GM18505 (cell line): ENCODE measurements at regions not wholly inside any gene's neighbourhood (a gene's known extent, or its start where the extent isn't known, plus 50 kb on each side); places are given as distances from the start of the nearest gene placed in this dataset.

Experiments used
- ATAC-seq: cut with Tn5 transposase; IDR thresholded peaks from one replicate; pipeline ENCODE4 v1.9.1; 2021; ENCODE audit not compliant: unreplicated experiment
- POLR2A ChIP-seq: IDR thresholded peaks from 4 replicates; pipeline ENCODE4 v1.6.1; 2011; ENCODE audit warnings: borderline replicate concordance; ENCODE audit not compliant: insufficient read depth, insufficient read length; ENCODE audit errors: extremely low read depth

DNA sequence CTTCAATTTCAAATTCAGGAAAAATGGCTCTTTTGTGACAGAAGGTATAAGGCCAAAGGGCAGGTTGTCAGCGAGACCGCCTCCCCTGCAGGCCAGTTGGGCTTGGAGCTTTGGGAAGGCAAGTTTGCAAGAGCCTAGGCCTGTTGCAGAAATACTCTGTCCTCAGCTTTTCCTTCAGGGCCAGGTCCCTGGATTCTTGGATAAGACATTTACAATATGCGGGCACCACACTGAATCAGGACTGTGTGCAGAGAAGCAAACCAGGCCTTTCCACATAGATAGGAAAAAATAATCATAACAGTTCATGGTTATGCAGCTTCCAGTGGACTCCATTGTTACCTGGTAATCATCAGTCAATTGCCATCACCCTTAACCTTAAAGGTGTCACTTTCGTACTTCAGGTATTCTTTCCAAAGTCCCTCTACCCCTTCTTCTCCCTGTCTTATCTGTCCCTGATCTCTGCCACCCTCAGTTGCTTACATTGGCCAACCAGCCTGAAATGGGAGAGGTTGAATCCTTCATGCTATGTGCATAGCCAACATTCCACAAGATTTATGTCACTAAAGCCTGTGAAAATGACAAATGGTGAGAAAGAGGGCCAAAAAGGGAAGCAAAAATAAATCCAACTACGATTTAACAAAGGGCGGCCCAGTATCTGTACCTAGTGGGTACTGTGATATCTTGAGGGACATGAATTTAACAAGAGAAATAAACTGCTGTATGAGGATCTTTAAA lies 304.5 kb upstream of the NFE2L3 start:
- ATAC-seq = no peak
- TF ChIP-seq POLR2A = no peak

GRCh38 chr7:25849500-25850184 lies 302.4 kb upstream of the NFE2L3 start:
- ATAC-seq = no peak
- no peak for TF ChIP-seq POLR2A

GRCh38 chr7:25850216-25850615 lies 301.8 kb upstream of the NFE2L3 start:
- ATAC-seq = no peak
- no peak for TF ChIP-seq POLR2A

GRCh38 chr7:25850735-25851134 lies 301.3 kb upstream of the NFE2L3 start:
- no peak for ATAC-seq
- TF ChIP-seq POLR2A = no peak

DNA sequence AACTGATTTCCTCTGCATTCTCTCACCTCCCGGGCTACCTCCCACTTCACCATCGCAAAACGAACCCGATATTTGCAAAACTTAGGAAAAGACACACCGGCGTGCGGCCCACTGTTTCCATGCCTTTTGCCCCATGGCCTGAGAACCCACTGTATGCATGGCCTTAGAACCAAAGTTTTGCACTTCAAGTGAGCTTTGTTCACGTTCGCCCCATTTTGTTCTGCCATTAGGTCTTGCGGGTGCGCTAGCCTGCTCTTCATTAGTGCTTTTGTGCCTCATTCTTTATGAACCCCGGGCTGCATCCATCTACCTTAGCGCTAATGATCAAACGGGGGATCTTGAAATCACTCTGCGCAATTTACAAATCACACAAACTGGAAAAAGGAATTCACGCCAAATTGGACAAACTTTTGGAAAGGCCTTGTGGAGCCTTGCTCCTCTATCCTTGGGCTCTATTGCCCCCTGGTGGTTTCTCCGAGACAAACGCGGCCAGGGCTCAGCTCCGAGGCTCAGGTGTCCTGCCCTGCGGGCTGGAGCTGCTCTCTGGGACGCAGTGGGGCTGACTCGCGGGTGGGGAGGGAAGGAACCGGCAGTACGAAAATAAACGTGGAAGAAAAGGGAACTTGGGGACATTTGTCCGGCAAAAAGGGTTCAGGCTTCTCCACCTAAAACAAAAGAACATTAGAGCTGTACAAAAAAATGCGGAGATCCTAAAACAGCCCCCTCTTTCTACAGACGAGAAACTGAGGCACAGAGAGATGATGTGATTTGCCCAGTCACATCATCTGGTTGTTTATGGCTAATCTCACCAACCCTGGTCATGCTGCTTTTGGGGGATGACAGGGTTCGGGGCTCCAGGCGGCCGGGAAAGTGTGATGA lies 300.4 kb upstream of the NFE2L3 start:
- TF ChIP-seq POLR2A = no peak
- no peak for ATAC-seq

DNA sequence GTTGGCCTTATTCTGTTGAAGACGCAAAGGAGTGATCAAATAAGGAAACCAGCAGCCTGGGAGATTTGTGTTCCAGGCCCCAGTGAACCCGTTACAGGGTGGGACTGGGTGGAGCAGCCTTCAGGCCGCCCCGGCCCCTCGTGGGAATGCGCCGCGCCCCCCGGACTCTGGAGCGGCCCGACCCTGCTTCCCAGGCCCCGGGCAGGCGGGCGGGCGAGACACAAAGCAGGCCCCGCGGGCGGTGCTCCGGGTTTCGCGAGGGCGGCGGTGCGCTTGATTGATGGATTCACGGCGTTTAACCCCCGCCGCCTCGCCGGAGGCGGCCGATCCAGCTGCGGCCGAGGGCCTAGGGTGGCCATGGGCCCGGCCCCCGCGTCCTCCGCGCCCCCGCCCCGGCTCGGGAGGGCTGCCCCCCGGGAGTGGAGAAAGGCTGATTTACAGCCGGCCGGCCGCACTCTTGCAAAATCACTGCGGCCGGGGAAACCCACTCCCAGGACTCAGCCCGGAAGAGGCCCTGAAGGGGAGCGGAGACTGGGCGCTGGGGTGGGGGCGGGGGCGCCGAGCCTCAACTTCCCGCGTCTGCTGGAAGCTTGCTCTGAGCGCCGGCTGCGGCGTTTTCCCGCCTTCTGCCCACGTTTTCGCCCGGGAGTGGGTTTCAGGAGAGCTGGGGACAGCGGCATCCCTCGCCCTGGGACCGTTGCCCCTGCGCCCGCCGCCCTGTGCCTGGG lies 299.6 kb upstream of the NFE2L3 start:
- TF ChIP-seq POLR2A = no peak
- no peak for ATAC-seq

DNA sequence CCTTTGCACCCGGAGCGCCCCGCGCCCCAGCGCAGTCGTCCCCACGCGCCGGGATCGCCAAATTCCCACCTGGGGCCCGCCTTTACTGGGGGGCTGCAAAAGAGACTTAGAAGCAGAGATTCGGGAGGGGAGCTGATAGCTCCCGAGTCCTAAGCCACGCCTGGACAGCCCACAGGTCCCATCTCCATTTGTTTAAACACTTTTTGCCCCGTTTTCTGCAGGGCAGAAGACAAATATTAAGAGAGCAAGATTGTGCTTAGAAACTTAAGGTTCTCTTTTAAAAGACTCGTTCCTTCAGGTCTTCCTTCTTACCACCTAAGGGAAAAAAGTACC lies 299.1 kb upstream of the NFE2L3 start:
- TF ChIP-seq POLR2A = no peak

GRCh38 chr7:25853314-25853713 lies 298.7 kb upstream of the NFE2L3 start:
- TF ChIP-seq POLR2A = no peak
- ATAC-seq = no peak

More for the DNA sequence above, 299.1 kb upstream of the NFE2L3 start:
- no peak for ATAC-seq

- no peak for ATAC-seq
- TF ChIP-seq POLR2A = no peak
These were observed 297.9 kb upstream of the NFE2L3 start for GRCh38 chr7:25854059-25854458.

DNA sequence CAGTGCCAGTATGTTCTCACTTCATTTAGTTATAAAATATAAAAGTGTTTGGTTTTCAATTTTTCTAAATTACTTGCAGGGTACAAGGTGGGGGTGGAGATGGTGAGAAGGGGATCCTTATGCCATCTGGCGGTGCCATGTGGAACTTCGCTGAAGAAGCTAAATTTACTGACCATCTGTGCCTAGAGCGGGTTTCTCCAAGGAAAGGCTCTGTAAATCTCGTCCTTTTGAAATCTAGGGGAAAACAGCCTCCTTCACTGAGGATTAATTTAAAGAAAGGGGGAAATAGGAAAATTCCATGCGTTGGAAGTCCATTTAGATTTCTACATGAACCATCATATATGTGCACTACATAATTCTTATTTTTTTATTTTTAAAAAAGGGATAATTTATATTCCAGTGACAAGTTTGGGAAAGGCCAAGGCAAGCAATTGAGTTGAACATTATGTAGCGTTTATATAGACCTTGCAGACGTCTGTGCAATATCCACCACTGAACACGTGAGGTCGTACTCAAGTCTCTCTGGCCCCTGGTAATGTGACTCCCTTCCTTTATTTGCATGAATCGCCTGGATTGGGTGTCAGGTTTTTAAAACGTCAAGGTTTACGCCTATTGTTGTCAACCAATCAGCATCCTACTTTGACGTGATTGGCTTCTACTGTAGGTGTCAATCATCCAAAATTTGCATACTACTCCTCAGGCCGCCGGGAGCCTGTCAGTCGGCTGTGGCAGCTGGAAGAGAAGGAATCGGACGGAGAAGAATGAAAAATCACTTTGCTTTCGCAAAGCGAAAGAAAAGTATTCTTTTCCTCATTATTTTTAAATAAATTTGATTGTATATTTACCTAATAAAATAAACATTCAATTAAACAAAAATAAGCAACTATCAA lies 297.1 kb upstream of the NFE2L3 start:
- ATAC-seq = no peak
- no peak for TF ChIP-seq POLR2A

- no peak for TF ChIP-seq POLR2A
- peak; percentile 5 for ATAC-seq
These were observed 295.9 kb upstream of the NFE2L3 start for GRCh38 chr7:25855854-25856782.
